SH-SY5Y (cell line): ENCODE measurements at regions not wholly inside any gene's neighbourhood (a gene's known extent, or its start where the extent isn't known, plus 50 kb on each side); places are given as distances from the start of the nearest gene placed in this dataset.

Experiments used
- GATA2 ChIP-seq: IDR thresholded peaks from 2 replicates; pipeline ENCODE4 v1.6.1; 2011; ENCODE audit warnings: mild to moderate bottlenecking, low read depth, low read length
- GATA3 ChIP-seq: IDR thresholded peaks from 2 replicates; pipeline ENCODE4 v1.6.1; 2011; ENCODE audit warnings: low read depth, mild to moderate bottlenecking, low read length, moderate library complexity

DNA sequence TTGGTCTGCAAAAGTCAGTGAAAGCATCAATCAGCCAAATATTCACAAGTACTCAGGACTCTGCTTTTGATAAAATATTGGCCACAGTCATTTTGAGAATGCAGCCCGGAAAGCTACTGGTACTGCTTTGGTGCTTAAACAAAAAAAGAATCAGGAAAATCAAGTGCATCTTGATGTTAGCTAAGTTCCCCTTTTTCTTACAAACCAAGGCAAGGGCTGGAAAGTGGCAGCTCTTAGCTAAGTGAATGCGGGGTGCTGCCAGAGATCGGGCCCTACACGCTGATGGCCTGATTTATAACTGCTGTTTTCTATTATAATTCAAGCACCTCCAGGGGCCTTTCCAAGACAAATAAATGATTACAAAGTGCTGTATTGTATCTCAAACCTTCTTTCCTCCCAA lies 136.8 kb upstream of the MGMT start:
- no peak for TF ChIP-seq GATA3
- no peak for TF ChIP-seq GATA2
